Panc1 (cell line): ENCODE measurements at regions not wholly inside any gene's neighbourhood (a gene's known extent, or its start where the extent isn't known, plus 50 kb on each side); places are given as distances from the start of the nearest gene placed in this dataset.

Source experiments
- ATAC-seq: fragments of 200-7000 bp; cut with Tn5 transposase; 2 replicates; pipeline ENCODE4 v1.9.1; 2020; ENCODE audit warnings: mild to moderate bottlenecking, moderate library complexity
- BruUV-seq: library from RNA; stranded (reverse); fragments of 400-500 nt; replicated peaks from 2 replicates; lab custom pipeline; 2021; lab: Mats Ljungman, UMichigan
- CTCF ChIA-PET: fragments of 300-600 bp; sonication (Branson Sonifier 250); formaldehyde crosslinking; loops from one replicate; lab custom pipeline; 2022; ENCODE audit warnings: antibody characterized with exemption; lab: Charles Lee
- POLR2A ChIA-PET: fragments of 300-600 bp; sonication (Branson Sonifier 250); formaldehyde crosslinking; loops from one replicate; lab custom pipeline; 2022; ENCODE audit warnings: antibody characterized with exemption; lab: Charles Lee
- DNase-seq: peaks from one replicate; pipeline ENCODE4 v3.0.0-alpha.2; 2010; ENCODE audit warnings: low read depth, low spot score
- H3K27ac ChIP-seq: 2 replicates; pipeline ENCODE4 v1.5.1; 2011; ENCODE audit warnings: mild to moderate bottlenecking, low read length, inconsistent platforms
- H3K27me3 ChIP-seq: fragments of 200-500 bp; sonication (Bioruptor generic); 2 replicates; pipeline ENCODE4 v1.6.0; 2014; ENCODE audit warnings: low read length, inconsistent platforms; ENCODE audit not compliant: control insufficient read depth, insufficient read depth
- H3K36me3 ChIP-seq: fragments of 200-500 bp; sonication (Bioruptor generic); 2 replicates; pipeline ENCODE4 v1.5.1; 2014; ENCODE audit warnings: inconsistent platforms, mild to moderate bottlenecking, low read length, moderate library complexity; ENCODE audit not compliant: control insufficient read depth, insufficient read depth
- H3K4me1 ChIP-seq: 2 replicates; pipeline ENCODE4 v1.5.1; 2011; ENCODE audit warnings: inconsistent platforms, mild to moderate bottlenecking, low read length, moderate library complexity; ENCODE audit not compliant: control insufficient read depth, insufficient read depth
- H3K4me3 ChIP-seq, 2 experiments: 2 replicates each; pipeline ENCODE4 v1.5.1; 2011 to 2012; ENCODE audit warnings: low read depth in 2 of 2, low read length in 2 of 2, mild to moderate bottlenecking in 2 of 2, inconsistent platforms in 1 of 2, moderate library complexity in 1 of 2
- H3K9me3 ChIP-seq: fragments of 200-500 bp; sonication (Bioruptor generic); 2 replicates; pipeline ENCODE4 v1.5.1; 2014; ENCODE audit warnings: low read depth, mild to moderate bottlenecking, inconsistent platforms, low read length, moderate library complexity; ENCODE audit not compliant: control insufficient read depth, insufficient read depth
- POLR2AphosphoS5 ChIP-seq: IDR thresholded peaks from 2 replicates; pipeline ENCODE4 v1.6.1; 2012; ENCODE audit warnings: mild to moderate bottlenecking, low read depth, low read length, moderate library complexity
- SIN3A ChIP-seq: IDR thresholded peaks from 2 replicates; pipeline ENCODE4 v1.6.1; 2012; ENCODE audit warnings: low read depth, mild to moderate bottlenecking, low read length, moderate library complexity, borderline replicate concordance; ENCODE audit not compliant: insufficient read depth
- TCF7L2 ChIP-seq: IDR thresholded peaks from 2 replicates; pipeline ENCODE4 v1.6.1; 2011; ENCODE audit warnings: mild to moderate bottlenecking, low read depth, low read length, inconsistent platforms
- in situ Hi-C: cut with HindIII; loops from 2 replicates; pipeline ENCODE4 v1.10.0; 2016; ENCODE audit warnings: low sequenced_read_pairs, low pct_unique_long_range_greater_than_20kb
- intact Hi-C: fragments of 100-400 bp; cut with micrococcal nuclease; formaldehyde crosslinking; loops from one replicate; pipeline ENCODE4 v1.10.0; 2022; ENCODE audit not compliant: unreplicated experiment
- TF ChIP-seq, protein P1 (sequence below): fragments of 450-650 bp; IDR thresholded peaks from 2 replicates; pipeline ENCODE4 v1.5.1; 2017; ENCODE audit warnings: mild to moderate bottlenecking
- TF ChIP-seq, protein P2 (sequence below), 2 experiments: IDR thresholded peaks; 2 replicates each; pipeline ENCODE4 v1.6.1; 2011 to 2012; ENCODE audit warnings: low read depth in 2 of 2, control low read depth in 1 of 2, low read length in 1 of 2, mild to moderate bottlenecking in 1 of 2, moderate library complexity in 1 of 2; ENCODE audit not compliant: insufficient read depth in 1 of 2

DNA sequence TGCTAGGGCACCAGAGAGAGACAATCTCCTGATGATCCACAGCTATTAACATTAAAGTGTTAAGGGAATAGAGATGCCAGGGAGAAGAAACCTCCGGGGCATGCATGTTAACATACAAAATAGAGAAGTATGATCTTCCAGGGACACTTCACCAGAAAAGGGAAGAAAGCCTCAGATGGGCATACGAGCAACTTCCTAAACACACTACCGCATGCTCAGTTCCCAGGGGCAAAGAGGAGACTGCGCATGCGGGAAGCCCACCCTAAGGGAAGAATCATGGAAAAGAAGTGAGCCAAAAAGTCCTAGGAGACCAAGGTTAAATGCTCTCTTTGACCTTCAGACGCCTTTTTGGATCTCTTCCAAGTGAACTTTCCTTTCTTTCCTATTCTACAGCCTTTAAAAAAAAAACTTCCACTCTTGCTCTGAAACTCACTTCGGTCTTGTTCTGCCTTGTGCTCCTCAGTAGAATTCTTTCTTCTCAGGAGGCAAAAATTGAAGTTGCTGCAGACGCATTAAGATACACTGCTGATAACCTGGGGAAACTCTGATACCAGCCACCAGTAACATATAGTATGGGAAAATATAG is 1211.3 kb downstream of the REEP3 start:
- no peak overlapping the region for H3K27ac ChIP-seq

DNA sequence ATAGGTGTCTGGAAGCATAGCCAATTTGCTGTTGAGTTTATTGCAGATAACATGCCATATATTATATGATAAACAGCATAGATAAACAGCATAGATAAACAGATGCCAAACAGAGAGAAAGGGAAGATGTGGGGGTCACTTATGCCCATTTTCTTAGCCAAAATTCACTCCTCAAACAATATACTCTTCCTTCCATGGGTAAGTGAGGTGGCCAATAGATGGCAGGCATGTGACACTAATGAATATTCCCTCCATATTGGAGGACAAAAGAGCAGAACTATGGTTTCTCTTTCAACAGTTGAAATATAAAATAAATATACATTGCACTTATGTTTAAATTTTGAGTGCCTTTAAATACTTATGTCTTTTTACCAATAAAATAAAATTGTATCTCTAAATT is 1212.8 kb downstream of the REEP3 start:
- Histone ChIP-seq H3K36me3 (no peaks in the 10 kb centered on the region), H3K9me3 (no peaks in the 10 kb centered on the region; the same call in 1 of the 2 replicates), H3K4me1 (no peaks in the 10 kb centered on the region), H3K27ac (no peak overlapping the region), H3K4me3 (no peak overlapping the region), H3K27me3 (no peaks in the 10 kb centered on the region)
- intact Hi-C loops: no loop called here
- ATAC-seq: 0 out of 2 replicates have a peak, but pooled peaks have one; percentile 56
- POLR2A ChIA-PET: no interaction called here
- CTCF ChIA-PET: no interaction called here
- DNase-seq: peak; percentile 8
- BruUV-seq: no TSS peak
- in situ Hi-C loops: no loop called here
- TF ChIP-seq SIN3A (no peak), POLR2AphosphoS5 (no peak), TCF7L2 (no peak)
- TF ChIP-seq, protein P1, sequence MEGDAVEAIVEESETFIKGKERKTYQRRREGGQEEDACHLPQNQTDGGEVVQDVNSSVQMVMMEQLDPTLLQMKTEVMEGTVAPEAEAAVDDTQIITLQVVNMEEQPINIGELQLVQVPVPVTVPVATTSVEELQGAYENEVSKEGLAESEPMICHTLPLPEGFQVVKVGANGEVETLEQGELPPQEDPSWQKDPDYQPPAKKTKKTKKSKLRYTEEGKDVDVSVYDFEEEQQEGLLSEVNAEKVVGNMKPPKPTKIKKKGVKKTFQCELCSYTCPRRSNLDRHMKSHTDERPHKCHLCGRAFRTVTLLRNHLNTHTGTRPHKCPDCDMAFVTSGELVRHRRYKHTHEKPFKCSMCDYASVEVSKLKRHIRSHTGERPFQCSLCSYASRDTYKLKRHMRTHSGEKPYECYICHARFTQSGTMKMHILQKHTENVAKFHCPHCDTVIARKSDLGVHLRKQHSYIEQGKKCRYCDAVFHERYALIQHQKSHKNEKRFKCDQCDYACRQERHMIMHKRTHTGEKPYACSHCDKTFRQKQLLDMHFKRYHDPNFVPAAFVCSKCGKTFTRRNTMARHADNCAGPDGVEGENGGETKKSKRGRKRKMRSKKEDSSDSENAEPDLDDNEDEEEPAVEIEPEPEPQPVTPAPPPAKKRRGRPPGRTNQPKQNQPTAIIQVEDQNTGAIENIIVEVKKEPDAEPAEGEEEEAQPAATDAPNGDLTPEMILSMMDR: peak; percentile 47; the same call in 1 of the 2 replicates
- TF ChIP-seq, protein P2, sequence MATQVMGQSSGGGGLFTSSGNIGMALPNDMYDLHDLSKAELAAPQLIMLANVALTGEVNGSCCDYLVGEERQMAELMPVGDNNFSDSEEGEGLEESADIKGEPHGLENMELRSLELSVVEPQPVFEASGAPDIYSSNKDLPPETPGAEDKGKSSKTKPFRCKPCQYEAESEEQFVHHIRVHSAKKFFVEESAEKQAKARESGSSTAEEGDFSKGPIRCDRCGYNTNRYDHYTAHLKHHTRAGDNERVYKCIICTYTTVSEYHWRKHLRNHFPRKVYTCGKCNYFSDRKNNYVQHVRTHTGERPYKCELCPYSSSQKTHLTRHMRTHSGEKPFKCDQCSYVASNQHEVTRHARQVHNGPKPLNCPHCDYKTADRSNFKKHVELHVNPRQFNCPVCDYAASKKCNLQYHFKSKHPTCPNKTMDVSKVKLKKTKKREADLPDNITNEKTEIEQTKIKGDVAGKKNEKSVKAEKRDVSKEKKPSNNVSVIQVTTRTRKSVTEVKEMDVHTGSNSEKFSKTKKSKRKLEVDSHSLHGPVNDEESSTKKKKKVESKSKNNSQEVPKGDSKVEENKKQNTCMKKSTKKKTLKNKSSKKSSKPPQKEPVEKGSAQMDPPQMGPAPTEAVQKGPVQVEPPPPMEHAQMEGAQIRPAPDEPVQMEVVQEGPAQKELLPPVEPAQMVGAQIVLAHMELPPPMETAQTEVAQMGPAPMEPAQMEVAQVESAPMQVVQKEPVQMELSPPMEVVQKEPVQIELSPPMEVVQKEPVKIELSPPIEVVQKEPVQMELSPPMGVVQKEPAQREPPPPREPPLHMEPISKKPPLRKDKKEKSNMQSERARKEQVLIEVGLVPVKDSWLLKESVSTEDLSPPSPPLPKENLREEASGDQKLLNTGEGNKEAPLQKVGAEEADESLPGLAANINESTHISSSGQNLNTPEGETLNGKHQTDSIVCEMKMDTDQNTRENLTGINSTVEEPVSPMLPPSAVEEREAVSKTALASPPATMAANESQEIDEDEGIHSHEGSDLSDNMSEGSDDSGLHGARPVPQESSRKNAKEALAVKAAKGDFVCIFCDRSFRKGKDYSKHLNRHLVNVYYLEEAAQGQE (IDR thresholded peaks at IDR 0.05; ENCODE audit: insufficient read depth in 1 of 2, low read depth in 2 of 2, low read length in 1 of 2): no peak

More for the DNA sequence above, 1211.3 kb downstream of the REEP3 start:
- ChIA-PET CTCF (interaction anchor here (0.6 kb wide), 1 partner anchor 333 kb away, joined by 7 read pairs; no protein-coding TSS in a partner anchor), POLR2A (no interaction called here)
- Histone ChIP-seq H3K4me1 (no peaks in the 10 kb centered on the region), H3K4me3 (no peak overlapping the region), H3K36me3 (no peaks in the 10 kb centered on the region), H3K9me3 (0 out of 2 replicates have a peak, but pooled peaks cover 3% of the 10 kb centered on the region), H3K27me3 (no peaks in the 10 kb centered on the region)
- intact Hi-C loops (no loop called here), in situ Hi-C loops (no loop called here)
- no peak for ATAC-seq
- no TSS peak for BruUV-seq
- TF ChIP-seq POLR2AphosphoS5: no peak
- TF ChIP-seq, protein P1: no peak
- TF ChIP-seq SIN3A: no peak
- TF ChIP-seq, protein P2 (IDR thresholded peaks at IDR 0.05; ENCODE audit: insufficient read depth in 1 of 2, low read depth in 2 of 2, low read length in 1 of 2): no peak
- TF ChIP-seq TCF7L2: no peak
- DNase-seq: no peak
